ENCODE measurements at regions not wholly inside any gene's neighbourhood (a gene's known extent, or its start where the extent isn't known, plus 50 kb on each side); places are given as distances from the start of the nearest gene placed in this dataset.

DNA sequence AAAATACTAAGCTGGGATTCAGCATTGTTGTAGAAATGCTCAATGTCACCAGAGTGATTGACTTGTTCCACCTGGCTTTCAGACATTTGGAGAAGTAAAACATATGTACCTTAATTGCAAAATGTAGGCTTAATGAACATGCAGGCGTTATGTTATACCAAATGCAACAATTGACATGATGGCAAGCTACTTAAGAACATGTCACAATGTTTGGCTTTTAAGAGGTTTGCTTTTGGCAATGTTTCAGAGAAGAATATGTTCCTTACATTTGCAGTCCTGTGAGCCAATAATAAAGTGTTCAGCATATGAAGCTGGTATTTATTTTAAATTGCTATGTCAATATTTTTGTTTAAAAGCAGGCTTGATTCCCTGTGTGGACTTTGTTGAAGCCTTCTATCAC is 111.7 kb upstream of the NUDT12 start:
- CTCF ChIA-PET = interaction anchor here (0.6 kb wide), 1 partner anchor 33 kb away, joined by 4 read pairs; no protein-coding TSS in a partner anchor
- H3K36me3 Mint-ChIP-seq = no peaks in the 10 kb centered on the region
- no peaks in the 10 kb centered on the region for H3K9me3 Mint-ChIP-seq
- H3K27ac Mint-ChIP-seq = no peak overlapping the region
- DNase-seq = no peak
- intact Hi-C loops (cut with micrococcal nuclease) = no loop called here
- POLR2A ChIA-PET = no interaction called here
- H3K27me3 Mint-ChIP-seq = no peaks in the 10 kb centered on the region
- H3K4me3 Mint-ChIP-seq = no peak overlapping the region
- no peaks in the 10 kb centered on the region for H3K4me1 Mint-ChIP-seq (ENCODE audit: low read depth)

GRCh38 chr5:103669615-103670014 is 107.0 kb upstream of the NUDT12 start:
- ChIA-PET CTCF (interaction anchor here (0.6 kb wide), 1 partner anchor 29 kb away, joined by 3 read pairs; no protein-coding TSS in a partner anchor), POLR2A (no interaction called here)
- Mint-ChIP-seq H3K9me3 (peaks cover 4% of the 10 kb centered on the region), H3K36me3 (no peaks in the 10 kb centered on the region), H3K27ac (no peak overlapping the region), H3K4me1 (ENCODE audit: low read depth) (no peaks in the 10 kb centered on the region), H3K4me3 (no peak overlapping the region), H3K27me3 (no peaks in the 10 kb centered on the region)
- no peak for DNase-seq
- intact Hi-C loops (cut with micrococcal nuclease) = no loop called here

DNA sequence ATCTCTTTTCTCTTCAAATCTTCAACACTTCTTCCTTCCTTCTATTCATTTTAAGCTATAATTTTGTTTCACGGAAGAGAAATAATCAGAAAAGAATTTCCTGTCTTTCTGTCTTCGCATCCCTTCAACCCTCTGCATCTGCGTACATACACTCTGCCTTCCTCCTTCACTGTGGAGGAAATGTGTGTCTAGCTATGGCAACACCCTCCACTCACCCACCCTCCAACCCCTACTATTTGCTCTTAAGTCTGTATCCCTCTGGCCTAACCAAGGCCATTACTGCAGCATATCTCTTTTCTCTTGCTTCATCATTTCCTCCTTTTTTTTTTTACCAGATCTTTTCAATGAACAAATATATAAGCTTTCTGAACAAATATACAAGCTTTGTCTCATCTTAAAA is 105.7 kb upstream of the NUDT12 start:
- intact Hi-C loops (cut with micrococcal nuclease) = no loop called here
- H3K9me3 Mint-ChIP-seq = peaks cover 12% of the 10 kb centered on the region
- DNase-seq = no peak
- POLR2A ChIA-PET = no interaction called here
- no peaks in the 10 kb centered on the region for H3K4me1 Mint-ChIP-seq (ENCODE audit: low read depth)
- H3K4me3 Mint-ChIP-seq = no peak overlapping the region
- CTCF ChIA-PET = no interaction called here
- H3K27me3 Mint-ChIP-seq = no peaks in the 10 kb centered on the region
- no peaks in the 10 kb centered on the region for H3K36me3 Mint-ChIP-seq
- H3K27ac Mint-ChIP-seq = no peak overlapping the region

DNA sequence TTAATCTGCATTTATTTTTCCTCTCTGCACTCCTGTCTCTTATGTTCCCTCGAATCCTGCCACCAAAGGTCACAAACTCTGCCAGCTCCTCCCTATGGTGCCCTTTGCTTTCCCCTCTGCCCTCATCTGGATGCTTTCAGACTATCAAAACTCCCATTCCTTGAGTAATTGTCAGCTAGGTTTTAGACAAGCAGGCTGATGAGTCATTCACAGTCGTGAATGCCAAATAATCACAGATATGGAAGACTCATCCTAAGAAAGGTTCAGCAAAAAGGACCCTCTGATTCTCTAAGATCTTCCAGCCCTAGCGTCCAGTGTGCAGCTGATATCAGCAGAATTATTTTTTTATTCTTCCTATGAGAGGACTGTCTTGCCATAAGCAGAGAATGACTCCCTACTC is 104.5 kb upstream of the NUDT12 start:
- H3K4me1 Mint-ChIP-seq (ENCODE audit: low read depth) = no peaks in the 10 kb centered on the region
- no peak overlapping the region for H3K27ac Mint-ChIP-seq
- intact Hi-C loops (cut with micrococcal nuclease) = no loop called here
- POLR2A ChIA-PET = no interaction called here
- CTCF ChIA-PET = no interaction called here
- DNase-seq = no peak
- no peaks in the 10 kb centered on the region for H3K27me3 Mint-ChIP-seq
- no peak overlapping the region for H3K4me3 Mint-ChIP-seq
- no peaks in the 10 kb centered on the region for H3K36me3 Mint-ChIP-seq
- H3K9me3 Mint-ChIP-seq = peaks cover 21% of the 10 kb centered on the region

GRCh38 chr5:103657301-103657700 is 94.7 kb upstream of the NUDT12 start:
- Mint-ChIP-seq H3K9me3 (peaks cover 3% of the 10 kb centered on the region), H3K27ac (no peak overlapping the region), H3K4me3 (no peak overlapping the region), H3K27me3 (no peaks in the 10 kb centered on the region), H3K36me3 (no peaks in the 10 kb centered on the region), H3K4me1 (ENCODE audit: low read depth) (no peaks in the 10 kb centered on the region)
- ChIA-PET POLR2A (no interaction called here), CTCF (no interaction called here)
- DNase-seq = no peak
- intact Hi-C loops (cut with micrococcal nuclease) = no loop called here

DNA sequence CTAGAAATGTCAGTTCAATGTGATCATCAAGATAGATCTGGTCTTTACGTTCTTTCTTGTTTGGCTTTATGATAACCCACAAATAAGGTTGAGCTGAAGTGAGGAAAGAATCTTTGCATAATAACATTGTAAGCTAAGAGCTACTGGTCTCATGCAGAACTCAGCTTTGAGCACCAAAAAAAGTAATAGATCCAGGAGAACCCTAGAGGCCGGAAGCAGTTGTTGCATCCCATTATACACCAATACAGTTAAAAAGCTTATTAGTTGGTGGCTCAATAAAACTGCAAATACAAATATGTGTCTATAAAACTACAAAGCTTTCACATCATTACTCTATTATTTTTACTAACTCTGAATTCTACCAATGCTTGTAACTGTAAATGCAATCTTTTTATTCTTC is 85.5 kb upstream of the NUDT12 start:
- Mint-ChIP-seq H3K36me3 (no peaks in the 10 kb centered on the region), H3K27ac (no peak overlapping the region), H3K9me3 (no peaks in the 10 kb centered on the region), H3K27me3 (peaks cover 1% of the 10 kb centered on the region), H3K4me1 (ENCODE audit: low read depth) (no peaks in the 10 kb centered on the region), H3K4me3 (no peak overlapping the region)
- no peak for DNase-seq
- ChIA-PET CTCF (no interaction called here), POLR2A (no interaction called here)
- intact Hi-C loops (cut with micrococcal nuclease) = no loop called here

- intact Hi-C loops (cut with micrococcal nuclease) = no loop called here
- ChIA-PET POLR2A (no interaction called here), CTCF (no interaction called here)
- Mint-ChIP-seq H3K27ac (no peak overlapping the region), H3K9me3 (no peaks in the 10 kb centered on the region), H3K4me1 (ENCODE audit: low read depth) (no peaks in the 10 kb centered on the region), H3K27me3 (peaks cover 1% of the 10 kb centered on the region), H3K36me3 (no peaks in the 10 kb centered on the region), H3K4me3 (no peak overlapping the region)
- DNase-seq = no peak
These were observed 84.4 kb upstream of the NUDT12 start for GRCh38 chr5:103646698-103647614.

- Mint-ChIP-seq H3K9me3 (no peaks in the 10 kb centered on the region), H3K27ac (no peak overlapping the region), H3K36me3 (no peaks in the 10 kb centered on the region), H3K27me3 (peaks cover 1% of the 10 kb centered on the region), H3K4me1 (ENCODE audit: low read depth) (no peaks in the 10 kb centered on the region), H3K4me3 (no peak overlapping the region)
- no peak for DNase-seq
- ChIA-PET POLR2A (no interaction called here), CTCF (no interaction called here)
- intact Hi-C loops (cut with micrococcal nuclease) = no loop called here
These were observed 83.2 kb upstream of the NUDT12 start for GRCh38 chr5:103645816-103646215.

- H3K4me1 Mint-ChIP-seq (ENCODE audit: low read depth) = no peaks in the 10 kb centered on the region
- intact Hi-C loops (cut with micrococcal nuclease) = no loop called here
- H3K9me3 Mint-ChIP-seq = no peaks in the 10 kb centered on the region
- no peak overlapping the region for H3K27ac Mint-ChIP-seq
- no peaks in the 10 kb centered on the region for H3K27me3 Mint-ChIP-seq
- H3K36me3 Mint-ChIP-seq = no peaks in the 10 kb centered on the region
- DNase-seq = no peak
- no peak overlapping the region for H3K4me3 Mint-ChIP-seq
- CTCF ChIA-PET = no interaction called here
- POLR2A ChIA-PET = no interaction called here
These were observed 76.4 kb upstream of the NUDT12 start for GRCh38 chr5:103638979-103639378.

DNA sequence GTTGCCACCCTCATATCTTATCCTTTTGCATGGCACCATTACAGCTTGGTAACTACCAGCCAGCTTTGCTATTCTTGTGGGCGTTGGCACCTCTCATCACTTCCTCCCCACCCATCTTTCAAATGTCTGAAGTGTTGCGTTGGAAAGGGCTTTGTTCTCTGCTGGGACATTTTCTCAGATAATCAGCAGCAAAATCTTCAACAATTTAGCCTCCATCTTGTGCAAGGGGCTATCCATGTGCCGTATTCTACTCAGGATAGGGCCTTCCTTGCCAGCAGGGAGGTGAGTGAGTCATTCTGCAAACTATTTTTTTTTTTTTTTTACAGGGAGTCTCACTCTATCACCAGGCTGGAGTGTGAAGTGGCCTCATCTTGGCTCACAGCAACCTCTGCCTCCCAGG is 62.1 kb upstream of the NUDT12 start:
- POLR2A ChIA-PET = no interaction called here
- Mint-ChIP-seq H3K9me3 (no peaks in the 10 kb centered on the region), H3K4me1 (ENCODE audit: low read depth) (no peaks in the 10 kb centered on the region), H3K4me3 (no peak overlapping the region), H3K27me3 (no peaks in the 10 kb centered on the region), H3K27ac (no peak overlapping the region), H3K36me3 (no peaks in the 10 kb centered on the region)
- no peak for DNase-seq
- CTCF ChIA-PET = no interaction called here
- intact Hi-C loops (cut with micrococcal nuclease) = no loop called here

GRCh38 chr5:103624035-103624480 is 61.5 kb upstream of the NUDT12 start:
- Mint-ChIP-seq H3K36me3 (no peaks in the 10 kb centered on the region), H3K4me1 (ENCODE audit: low read depth) (no peaks in the 10 kb centered on the region), H3K27me3 (no peaks in the 10 kb centered on the region), H3K9me3 (no peaks in the 10 kb centered on the region), H3K27ac (no peak overlapping the region), H3K4me3 (no peak overlapping the region)
- no peak for DNase-seq
- CTCF ChIA-PET = no interaction called here
- intact Hi-C loops (cut with micrococcal nuclease) = no loop called here
- POLR2A ChIA-PET = no interaction called here

DNA sequence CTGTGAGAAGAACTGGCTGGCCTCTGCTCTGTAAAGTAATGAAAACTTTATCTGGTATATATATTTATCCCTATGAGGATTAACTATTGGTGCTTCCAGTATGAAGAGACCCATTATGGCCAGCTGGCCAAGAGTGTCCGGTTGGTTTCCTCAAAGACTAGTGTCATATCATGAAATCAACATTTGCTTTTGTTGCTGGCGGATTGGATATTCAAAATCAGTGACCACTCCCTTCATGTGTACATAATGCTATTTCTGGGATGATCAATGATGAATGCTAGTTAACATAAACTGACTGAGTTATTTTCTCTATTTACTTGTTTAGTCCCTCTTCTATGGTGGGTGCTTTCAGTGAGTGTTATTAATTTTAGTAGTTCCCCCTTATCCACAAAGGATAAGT is 60.8 kb upstream of the NUDT12 start:
- no peaks in the 10 kb centered on the region for H3K4me1 Mint-ChIP-seq (ENCODE audit: low read depth)
- ChIA-PET CTCF (no interaction called here), POLR2A (no interaction called here)
- DNase-seq = no peak
- no peak overlapping the region for H3K27ac Mint-ChIP-seq
- H3K36me3 Mint-ChIP-seq = no peaks in the 10 kb centered on the region
- H3K27me3 Mint-ChIP-seq = no peaks in the 10 kb centered on the region
- H3K4me3 Mint-ChIP-seq = no peak overlapping the region
- H3K9me3 Mint-ChIP-seq = no peaks in the 10 kb centered on the region
- intact Hi-C loops (cut with micrococcal nuclease) = no loop called here

- H3K4me3 Mint-ChIP-seq = no peak overlapping the region
- no peaks in the 10 kb centered on the region for H3K9me3 Mint-ChIP-seq
- no peak overlapping the region for H3K27ac Mint-ChIP-seq
- CTCF ChIA-PET = no interaction called here
- intact Hi-C loops (cut with micrococcal nuclease) = no loop called here
- H3K27me3 Mint-ChIP-seq = no peaks in the 10 kb centered on the region
- H3K36me3 Mint-ChIP-seq = no peaks in the 10 kb centered on the region
- DNase-seq = no peak
- POLR2A ChIA-PET = no interaction called here
- no peaks in the 10 kb centered on the region for H3K4me1 Mint-ChIP-seq (ENCODE audit: low read depth)
These were observed 59.0 kb upstream of the NUDT12 start for GRCh38 chr5:103621548-103621930.

All from activated CD4-positive, alpha-beta memory T cell treated with anti-CD3 and anti-CD28 coated beads for 36 hours (primary cell).